ENCODE measurements at regions not wholly inside any gene's neighbourhood (a gene's known extent, or its start where the extent isn't known, plus 50 kb on each side); places are given as distances from the start of the nearest gene placed in this dataset.

DNA sequence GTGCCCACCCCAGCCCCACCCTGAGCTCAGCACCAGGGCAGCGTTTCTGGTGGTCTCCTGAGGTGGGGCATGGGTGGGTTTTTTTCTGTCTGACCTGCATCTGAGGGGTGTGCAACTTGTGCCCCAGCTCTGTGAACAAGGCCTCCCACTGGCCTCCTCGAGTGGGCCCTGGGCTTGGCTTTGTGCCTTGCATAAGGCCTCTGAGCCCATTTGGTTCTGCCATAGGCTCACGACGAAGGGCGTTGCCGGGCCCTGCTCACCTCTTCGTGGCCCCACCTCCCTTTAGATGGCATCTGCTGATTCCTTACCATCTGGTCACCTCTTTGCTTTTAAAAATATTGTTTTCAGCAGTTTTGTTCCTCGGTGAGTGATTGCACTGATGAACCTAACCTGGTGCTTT lies 127.1 kb upstream of the COL5A1 start:
- no peak for ATAC-seq
- TF ChIP-seq ZNF8 (CRISPR knock-in tag; IDR thresholded peaks at IDR 0.05) = no peak
- TF ChIP-seq CREB5 (CRISPR knock-in tag; IDR thresholded peaks at IDR 0.05; ENCODE audit: low read depth) = no peak
- no peak for TF ChIP-seq GLIS3 (CRISPR knock-in tag; IDR thresholded peaks at IDR 0.05)
- no peak for TF ChIP-seq TCF4 (CRISPR knock-in tag; IDR thresholded peaks at IDR 0.05; ENCODE audit: borderline replicate concordance)
- TF ChIP-seq ARNTL (CRISPR knock-in tag; IDR thresholded peaks at IDR 0.05; ENCODE audit: borderline replicate concordance, low read depth) = no peak
- no peak for TF ChIP-seq ESRRG (CRISPR knock-in tag; IDR thresholded peaks at IDR 0.05)
- TF ChIP-seq CSRNP3 (CRISPR knock-in tag; IDR thresholded peaks at IDR 0.05) = no peak
- TF ChIP-seq OSR1 (CRISPR knock-in tag; IDR thresholded peaks at IDR 0.05) = no peak
- no peak for TF ChIP-seq CSDC2 (CRISPR knock-in tag; IDR thresholded peaks at IDR 0.05)
- TF ChIP-seq, protein P1, sequence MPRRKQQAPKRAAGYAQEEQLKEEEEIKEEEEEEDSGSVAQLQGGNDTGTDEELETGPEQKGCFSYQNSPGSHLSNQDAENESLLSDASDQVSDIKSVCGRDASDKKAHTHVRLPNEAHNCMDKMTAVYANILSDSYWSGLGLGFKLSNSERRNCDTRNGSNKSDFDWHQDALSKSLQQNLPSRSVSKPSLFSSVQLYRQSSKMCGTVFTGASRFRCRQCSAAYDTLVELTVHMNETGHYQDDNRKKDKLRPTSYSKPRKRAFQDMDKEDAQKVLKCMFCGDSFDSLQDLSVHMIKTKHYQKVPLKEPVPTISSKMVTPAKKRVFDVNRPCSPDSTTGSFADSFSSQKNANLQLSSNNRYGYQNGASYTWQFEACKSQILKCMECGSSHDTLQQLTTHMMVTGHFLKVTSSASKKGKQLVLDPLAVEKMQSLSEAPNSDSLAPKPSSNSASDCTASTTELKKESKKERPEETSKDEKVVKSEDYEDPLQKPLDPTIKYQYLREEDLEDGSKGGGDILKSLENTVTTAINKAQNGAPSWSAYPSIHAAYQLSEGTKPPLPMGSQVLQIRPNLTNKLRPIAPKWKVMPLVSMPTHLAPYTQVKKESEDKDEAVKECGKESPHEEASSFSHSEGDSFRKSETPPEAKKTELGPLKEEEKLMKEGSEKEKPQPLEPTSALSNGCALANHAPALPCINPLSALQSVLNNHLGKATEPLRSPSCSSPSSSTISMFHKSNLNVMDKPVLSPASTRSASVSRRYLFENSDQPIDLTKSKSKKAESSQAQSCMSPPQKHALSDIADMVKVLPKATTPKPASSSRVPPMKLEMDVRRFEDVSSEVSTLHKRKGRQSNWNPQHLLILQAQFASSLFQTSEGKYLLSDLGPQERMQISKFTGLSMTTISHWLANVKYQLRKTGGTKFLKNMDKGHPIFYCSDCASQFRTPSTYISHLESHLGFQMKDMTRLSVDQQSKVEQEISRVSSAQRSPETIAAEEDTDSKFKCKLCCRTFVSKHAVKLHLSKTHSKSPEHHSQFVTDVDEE (CRISPR knock-in tag; IDR thresholded peaks at IDR 0.05) = no peak
- TF ChIP-seq BACH2 (CRISPR knock-in tag; IDR thresholded peaks at IDR 0.05; ENCODE audit: borderline replicate concordance) = no peak
- TF ChIP-seq TOX (CRISPR knock-in tag; IDR thresholded peaks at IDR 0.05; ENCODE audit: borderline replicate concordance) = no peak
- TF ChIP-seq SNAI2 (CRISPR knock-in tag; IDR thresholded peaks at IDR 0.05) = no peak
- no peak for TF ChIP-seq ZFP3 (CRISPR knock-in tag; IDR thresholded peaks at IDR 0.05)
- TF ChIP-seq PATZ1 (CRISPR knock-in tag; IDR thresholded peaks at IDR 0.05; ENCODE audit: borderline replicate concordance) = no peak
- TF ChIP-seq ISL1 (CRISPR knock-in tag; IDR thresholded peaks at IDR 0.05) = no peak
- TF ChIP-seq ZNF565 (CRISPR knock-in tag; conservative IDR thresholded peaks at IDR 0.05; ENCODE audit: low read depth) = no peak
- no peak for TF ChIP-seq PPARA (CRISPR knock-in tag; IDR thresholded peaks at IDR 0.05; ENCODE audit: borderline replicate concordance)

DNA sequence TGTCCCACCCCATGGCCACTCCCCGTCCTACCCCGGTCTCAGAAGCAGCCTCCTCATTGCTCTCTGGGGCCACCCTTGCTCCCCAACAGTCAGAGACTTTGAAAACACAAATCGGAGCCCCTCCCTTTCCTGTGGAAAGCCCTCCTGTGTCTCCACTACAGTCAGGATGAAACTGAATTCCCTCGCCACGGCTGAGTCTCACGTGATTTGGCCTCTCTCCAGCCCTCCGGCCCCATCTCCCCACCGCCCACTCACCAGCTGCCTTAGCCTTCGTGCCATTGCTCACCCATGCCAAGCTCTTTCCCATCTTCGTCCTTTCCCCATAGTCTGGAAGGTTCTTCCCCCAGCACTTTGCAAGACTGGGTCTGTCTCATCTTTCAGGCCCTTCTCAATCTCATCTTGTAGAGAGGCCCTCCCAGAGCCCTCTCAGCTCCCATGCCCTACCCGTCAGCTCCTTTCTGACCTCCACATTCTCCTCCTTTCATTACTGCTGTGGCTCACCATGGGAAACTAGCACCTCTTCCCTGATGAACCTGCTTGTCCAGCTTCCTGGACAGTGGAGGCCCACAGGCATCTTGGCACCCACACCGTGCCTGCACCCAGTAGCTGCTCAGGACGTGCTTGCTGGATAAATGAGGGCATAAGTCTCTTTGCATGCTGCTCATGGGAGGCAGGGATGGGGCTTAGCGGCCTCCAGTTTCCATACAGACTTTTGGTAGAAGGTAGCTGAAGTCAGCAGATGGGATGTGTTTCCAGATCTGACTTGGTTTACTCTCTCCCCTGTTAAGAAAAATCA lies 126.4 kb upstream of the COL5A1 start:
- no peak for ATAC-seq
- TF ChIP-seq, protein P2, sequence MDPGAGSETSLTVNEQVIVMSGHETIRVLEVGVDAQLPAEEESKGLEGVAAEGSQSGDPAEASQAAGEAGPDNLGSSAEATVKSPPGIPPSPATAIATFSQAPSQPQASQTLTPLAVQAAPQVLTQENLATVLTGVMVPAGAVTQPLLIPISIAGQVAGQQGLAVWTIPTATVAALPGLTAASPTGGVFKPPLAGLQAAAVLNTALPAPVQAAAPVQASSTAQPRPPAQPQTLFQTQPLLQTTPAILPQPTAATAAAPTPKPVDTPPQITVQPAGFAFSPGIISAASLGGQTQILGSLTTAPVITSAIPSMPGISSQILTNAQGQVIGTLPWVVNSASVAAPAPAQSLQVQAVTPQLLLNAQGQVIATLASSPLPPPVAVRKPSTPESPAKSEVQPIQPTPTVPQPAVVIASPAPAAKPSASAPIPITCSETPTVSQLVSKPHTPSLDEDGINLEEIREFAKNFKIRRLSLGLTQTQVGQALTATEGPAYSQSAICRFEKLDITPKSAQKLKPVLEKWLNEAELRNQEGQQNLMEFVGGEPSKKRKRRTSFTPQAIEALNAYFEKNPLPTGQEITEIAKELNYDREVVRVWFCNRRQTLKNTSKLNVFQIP (CRISPR knock-in tag; IDR thresholded peaks at IDR 0.05; ENCODE audit: borderline replicate concordance, low read depth) = no peak
- no peak for TF ChIP-seq ARNTL (CRISPR knock-in tag; IDR thresholded peaks at IDR 0.05; ENCODE audit: borderline replicate concordance, low read depth)
- TF ChIP-seq CSRNP3 (CRISPR knock-in tag; IDR thresholded peaks at IDR 0.05) = no peak
- no peak for TF ChIP-seq ZNF565 (CRISPR knock-in tag; conservative IDR thresholded peaks at IDR 0.05; ENCODE audit: low read depth)
- no peak for TF ChIP-seq CREB5 (CRISPR knock-in tag; IDR thresholded peaks at IDR 0.05; ENCODE audit: low read depth)
- no peak for TF ChIP-seq ZFP30 (CRISPR knock-in tag; IDR thresholded peaks at IDR 0.05)
- TF ChIP-seq BACH2 (CRISPR knock-in tag; IDR thresholded peaks at IDR 0.05; ENCODE audit: borderline replicate concordance) = no peak
- no peak for TF ChIP-seq GLIS3 (CRISPR knock-in tag; IDR thresholded peaks at IDR 0.05)
- TF ChIP-seq OSR1 (CRISPR knock-in tag; IDR thresholded peaks at IDR 0.05) = no peak
- TF ChIP-seq PATZ1 (CRISPR knock-in tag; IDR thresholded peaks at IDR 0.05; ENCODE audit: borderline replicate concordance) = no peak

All from SK-N-SH treated with all-trans-retinoic acid at 6 μM for 48 hours (cell line).